ENCODE measurements at regions not wholly inside any gene's neighbourhood (a gene's known extent, or its start where the extent isn't known, plus 50 kb on each side); places are given as distances from the start of the nearest gene placed in this dataset.

DNA sequence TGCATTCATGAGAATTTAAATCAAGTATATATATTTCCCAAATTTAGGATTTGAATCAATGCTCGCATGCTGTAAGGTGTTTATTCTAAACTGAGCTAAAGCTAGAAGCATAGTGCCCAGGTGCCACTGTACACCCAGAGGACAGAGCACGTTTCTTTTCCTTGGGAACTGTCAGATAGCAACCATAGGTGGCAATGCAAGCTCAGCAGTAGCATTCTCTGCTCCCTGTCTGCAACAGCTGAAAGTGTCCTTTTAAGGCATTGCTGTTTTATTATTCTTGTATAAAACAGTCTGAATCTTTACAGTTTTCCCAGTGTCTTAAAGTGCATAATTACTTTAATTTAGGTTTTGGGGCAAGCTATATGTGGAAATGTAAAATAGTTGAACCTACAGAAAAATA, 443.4 kb upstream of the MMS22L start:
- TF ChIP-seq, protein P1, sequence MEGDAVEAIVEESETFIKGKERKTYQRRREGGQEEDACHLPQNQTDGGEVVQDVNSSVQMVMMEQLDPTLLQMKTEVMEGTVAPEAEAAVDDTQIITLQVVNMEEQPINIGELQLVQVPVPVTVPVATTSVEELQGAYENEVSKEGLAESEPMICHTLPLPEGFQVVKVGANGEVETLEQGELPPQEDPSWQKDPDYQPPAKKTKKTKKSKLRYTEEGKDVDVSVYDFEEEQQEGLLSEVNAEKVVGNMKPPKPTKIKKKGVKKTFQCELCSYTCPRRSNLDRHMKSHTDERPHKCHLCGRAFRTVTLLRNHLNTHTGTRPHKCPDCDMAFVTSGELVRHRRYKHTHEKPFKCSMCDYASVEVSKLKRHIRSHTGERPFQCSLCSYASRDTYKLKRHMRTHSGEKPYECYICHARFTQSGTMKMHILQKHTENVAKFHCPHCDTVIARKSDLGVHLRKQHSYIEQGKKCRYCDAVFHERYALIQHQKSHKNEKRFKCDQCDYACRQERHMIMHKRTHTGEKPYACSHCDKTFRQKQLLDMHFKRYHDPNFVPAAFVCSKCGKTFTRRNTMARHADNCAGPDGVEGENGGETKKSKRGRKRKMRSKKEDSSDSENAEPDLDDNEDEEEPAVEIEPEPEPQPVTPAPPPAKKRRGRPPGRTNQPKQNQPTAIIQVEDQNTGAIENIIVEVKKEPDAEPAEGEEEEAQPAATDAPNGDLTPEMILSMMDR (IDR thresholded peaks at IDR 0.05) = peak; percentile 28; the same call in 1 of the 2 replicates

DNA sequence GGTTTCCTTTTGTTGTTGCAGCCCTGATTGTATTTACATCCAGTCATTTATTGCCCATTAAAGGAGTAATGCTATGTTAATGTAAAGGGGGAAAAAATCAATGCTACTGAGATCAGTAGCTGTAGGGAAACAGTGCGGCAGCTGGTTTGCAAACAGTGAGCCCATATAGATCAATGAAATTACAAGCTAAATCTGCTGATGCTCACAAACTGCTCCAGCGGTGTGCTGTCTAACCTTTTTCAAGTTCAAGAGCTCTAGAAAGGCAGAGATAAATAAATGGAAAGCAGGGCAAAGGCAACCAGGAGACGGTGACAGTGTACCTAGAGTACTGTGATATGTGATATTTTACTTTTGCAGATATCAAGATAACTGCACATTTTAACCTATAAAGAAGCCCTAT, 449.0 kb upstream of the MMS22L start:
- TF ChIP-seq, protein P1 (IDR thresholded peaks at IDR 0.05) = no peak

DNA sequence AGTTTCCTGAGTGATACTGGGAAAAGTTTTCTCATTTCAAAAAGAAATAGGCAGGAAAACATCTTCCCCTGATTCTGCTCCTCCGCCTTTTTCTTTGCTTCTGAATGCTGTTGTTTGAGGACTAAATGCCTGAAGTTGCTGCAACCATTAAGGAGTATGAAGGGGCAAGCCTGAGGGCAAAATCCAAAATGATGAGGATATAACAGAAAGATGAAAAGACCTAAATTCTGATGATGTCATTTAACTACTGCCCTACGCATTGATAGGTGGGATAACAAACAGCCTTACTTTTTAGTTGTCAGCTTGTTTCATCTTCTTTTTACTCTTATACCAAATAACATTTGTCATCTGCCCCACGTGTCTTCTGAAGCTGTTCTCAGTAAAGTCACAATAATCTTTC, 474.6 kb upstream of the MMS22L start:
- TF ChIP-seq, protein P1 (IDR thresholded peaks at IDR 0.05) = no peak

DNA sequence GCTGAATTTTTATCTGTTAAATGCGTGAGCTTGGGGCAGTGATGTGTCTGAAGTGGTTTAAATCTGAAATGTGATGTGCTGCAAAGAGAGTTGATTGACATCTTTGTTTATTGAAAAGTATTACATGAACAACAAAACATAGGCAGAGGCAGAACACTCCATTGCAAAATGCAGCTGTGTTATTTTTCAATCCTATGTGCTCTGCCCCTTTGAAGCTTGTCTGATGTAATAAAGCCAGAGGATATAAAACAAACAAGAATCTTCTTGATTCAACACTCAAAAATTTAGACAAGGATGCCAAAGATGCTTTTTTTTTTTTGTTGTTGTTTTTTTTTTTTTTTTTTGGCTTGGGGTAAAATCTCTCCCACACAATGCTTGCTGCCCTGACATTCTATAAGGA, 482.4 kb upstream of the MMS22L start:
- TF ChIP-seq, protein P1 (IDR thresholded peaks at IDR 0.05) = no peak

DNA sequence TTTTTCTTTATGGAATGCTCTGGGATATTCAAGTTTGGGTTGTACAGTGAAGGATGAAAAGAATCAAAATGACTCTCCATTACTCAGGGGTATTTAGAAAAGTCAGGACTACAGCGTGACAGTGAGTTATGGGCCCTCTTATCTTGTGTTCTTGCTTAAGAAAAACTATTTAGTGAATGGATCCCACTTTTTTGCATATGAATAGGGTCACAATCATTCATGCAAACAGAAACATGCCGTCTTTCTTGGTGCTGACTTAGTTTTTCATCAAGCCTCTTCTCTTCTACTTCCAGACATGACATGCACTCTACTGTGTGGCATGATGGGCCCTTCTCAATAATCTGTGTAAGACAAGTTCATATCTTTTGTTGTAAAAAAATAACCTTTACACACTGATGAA, 488.4 kb upstream of the MMS22L start:
- TF ChIP-seq, protein P1 (IDR thresholded peaks at IDR 0.05) = no peak

DNA sequence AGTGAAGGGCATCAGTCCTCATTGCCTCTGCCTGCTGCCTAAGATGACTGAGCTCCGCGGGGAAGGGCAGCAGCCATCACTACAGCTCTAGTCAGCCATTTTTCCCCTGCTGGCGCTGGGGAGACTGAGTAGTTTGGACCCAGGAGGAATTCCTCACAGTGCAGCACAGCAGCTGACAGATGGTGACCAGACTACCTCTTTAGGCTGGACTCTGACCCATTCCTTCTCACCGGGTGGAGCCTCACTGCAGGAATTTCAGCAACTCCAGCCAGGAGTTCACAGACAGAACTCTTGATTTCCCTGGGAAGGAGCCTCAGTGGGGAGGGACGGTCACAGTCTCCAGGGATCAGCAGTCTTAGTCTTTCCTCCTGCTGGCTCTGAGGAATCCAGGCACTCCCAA, 492.0 kb upstream of the MMS22L start:
- TF ChIP-seq, protein P1 (IDR thresholded peaks at IDR 0.05) = no peak

DNA sequence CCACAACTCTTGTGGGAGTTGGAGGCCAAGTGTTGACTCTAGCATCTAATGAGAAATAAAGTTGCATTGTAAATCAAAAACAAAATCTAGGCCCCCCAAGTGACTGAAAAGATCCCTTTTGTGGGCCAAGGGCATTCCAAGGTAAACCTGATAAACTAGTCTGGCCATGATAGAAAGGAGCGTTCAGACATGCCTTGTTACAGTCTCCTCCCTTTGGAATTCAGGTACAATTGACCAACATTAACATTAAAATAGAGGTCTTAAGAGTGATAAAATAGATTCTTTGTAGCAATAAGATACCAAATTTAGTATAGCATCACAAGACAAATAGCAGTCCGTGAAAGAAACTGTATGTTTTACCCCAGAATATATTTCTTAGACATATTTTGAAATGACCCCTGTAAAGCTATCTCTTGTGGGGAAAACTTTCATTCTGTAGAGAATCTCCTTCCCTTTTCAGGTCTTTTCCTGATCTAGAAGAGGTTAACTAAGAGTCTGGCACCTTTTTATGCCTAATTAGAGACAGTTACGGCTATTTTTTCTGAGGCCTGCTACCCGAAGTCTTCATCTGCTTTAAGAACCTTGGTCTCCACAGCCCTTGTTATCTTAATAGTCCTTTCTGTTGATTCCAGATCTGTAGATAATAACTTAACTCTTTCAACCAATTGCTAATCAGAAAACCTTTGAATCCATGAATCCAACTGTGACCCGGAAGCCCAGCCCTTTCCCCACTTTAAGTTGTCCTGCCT, 495.4 kb upstream of the MMS22L start:
- TF ChIP-seq, protein P1 (IDR thresholded peaks at IDR 0.05) = no peak
